ENCODE measurements at regions not wholly inside any gene's neighbourhood (a gene's known extent, or its start where the extent isn't known, plus 50 kb on each side); places are given as distances from the start of the nearest gene placed in this dataset.

GRCh38 chr3:154062513-154062912 lies 58.7 kb upstream of the ARHGEF26 start:
- H3K27me3 Mint-ChIP-seq = peaks cover 9% of the 10 kb centered on the region
- no peak overlapping the region for H3K27ac Mint-ChIP-seq
- no peak for ATAC-seq
- H3K36me3 Mint-ChIP-seq (ENCODE audit: low read depth) = no peaks in the 10 kb centered on the region
- peaks cover 2% of the 10 kb centered on the region for H3K4me1 Mint-ChIP-seq
- H3K4me3 Mint-ChIP-seq = no peak overlapping the region
- H3K9me3 ChIP-seq (ENCODE audit: control insufficient read depth, low read length, poor library complexity, severe bottlenecking) = no peaks in the 10 kb centered on the region
- DNase-seq = no peak

DNA sequence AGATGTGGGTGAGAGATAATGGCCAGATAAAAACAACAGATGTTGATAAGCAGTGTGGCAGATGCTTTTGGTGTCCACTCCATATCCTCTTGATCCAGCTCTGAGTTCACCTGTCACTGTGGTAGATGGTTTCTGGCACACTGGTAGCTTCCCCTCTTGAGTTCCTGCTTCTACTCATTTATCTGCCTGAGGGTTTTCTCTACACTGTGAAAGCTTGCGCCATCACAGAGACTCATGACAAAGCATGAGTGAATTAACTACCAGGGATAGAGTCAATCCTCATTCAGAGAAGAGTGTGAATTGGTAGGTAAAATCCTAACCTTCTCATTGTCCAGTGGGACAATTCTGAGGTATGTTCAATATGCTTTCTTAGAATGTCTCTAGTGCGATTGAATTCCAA lies 50.0 kb upstream of the ARHGEF26 start:
- no peak for ATAC-seq
- Mint-ChIP-seq H3K27me3 (peaks cover 5% of the 10 kb centered on the region), H3K36me3 (ENCODE audit: low read depth) (no peaks in the 10 kb centered on the region), H3K27ac (no peak overlapping the region), H3K4me1 (no peaks in the 10 kb centered on the region), H3K4me3 (no peak overlapping the region)
- H3K9me3 ChIP-seq (ENCODE audit: control insufficient read depth, low read length, poor library complexity, severe bottlenecking) = no peaks in the 10 kb centered on the region
- no peak for DNase-seq
